Lower leg skin (tissue), 4 donors: ENCODE measurements at regions not wholly inside any gene's neighbourhood (a gene's known extent, or its start where the extent isn't known, plus 50 kb on each side); places are given as distances from the start of the nearest gene placed in this dataset.

Experiments used
- DNase-seq, 2 donors: peaks; one replicate each; pipeline ENCODE4 v3.0.0-alpha.2; 2019; ENCODE audit warnings: low spot score in 2 of 2
- H3K4me3 ChIP-seq: fragments of 200-600 bp; sonication (generic); 2 replicates; pipeline ENCODE4 v1.5.1; 2017; ENCODE audit warnings: mild to moderate bottlenecking, low read depth; ENCODE audit not compliant: poor library complexity, severe bottlenecking
- POLR2A ChIP-seq, 2 donors: fragments of 450-650 bp; IDR thresholded peaks; one replicate each; pipeline ENCODE4 v1.6.1; 2016 to 2017; ENCODE audit warnings: antibody characterized with exemption in 2 of 2, mild to moderate bottlenecking in 1 of 2, moderate library complexity in 1 of 2
- WGBS, 2 donors: methylation state at CpG; one replicate each; pipeline ENCODE4 v1.1.5; 2018; 5-methylcytosine and 5-hydroxymethylcytosine counted together
- intact Hi-C: fragments of 100-400 bp; cut with DNase I; formaldehyde crosslinking; loops from one replicate; pipeline ENCODE4 v1.15.0; 2023; ENCODE audit warnings: low total_unique reads
- TF ChIP-seq, protein P1 (sequence below), 3 donors: fragments of 450-650 bp; IDR thresholded peaks; one replicate each; pipeline ENCODE4 v1.5.1; 2016; ENCODE audit warnings: antibody characterized with exemption in 3 of 3, mild to moderate bottlenecking in 3 of 3, moderate library complexity in 2 of 3

DNA sequence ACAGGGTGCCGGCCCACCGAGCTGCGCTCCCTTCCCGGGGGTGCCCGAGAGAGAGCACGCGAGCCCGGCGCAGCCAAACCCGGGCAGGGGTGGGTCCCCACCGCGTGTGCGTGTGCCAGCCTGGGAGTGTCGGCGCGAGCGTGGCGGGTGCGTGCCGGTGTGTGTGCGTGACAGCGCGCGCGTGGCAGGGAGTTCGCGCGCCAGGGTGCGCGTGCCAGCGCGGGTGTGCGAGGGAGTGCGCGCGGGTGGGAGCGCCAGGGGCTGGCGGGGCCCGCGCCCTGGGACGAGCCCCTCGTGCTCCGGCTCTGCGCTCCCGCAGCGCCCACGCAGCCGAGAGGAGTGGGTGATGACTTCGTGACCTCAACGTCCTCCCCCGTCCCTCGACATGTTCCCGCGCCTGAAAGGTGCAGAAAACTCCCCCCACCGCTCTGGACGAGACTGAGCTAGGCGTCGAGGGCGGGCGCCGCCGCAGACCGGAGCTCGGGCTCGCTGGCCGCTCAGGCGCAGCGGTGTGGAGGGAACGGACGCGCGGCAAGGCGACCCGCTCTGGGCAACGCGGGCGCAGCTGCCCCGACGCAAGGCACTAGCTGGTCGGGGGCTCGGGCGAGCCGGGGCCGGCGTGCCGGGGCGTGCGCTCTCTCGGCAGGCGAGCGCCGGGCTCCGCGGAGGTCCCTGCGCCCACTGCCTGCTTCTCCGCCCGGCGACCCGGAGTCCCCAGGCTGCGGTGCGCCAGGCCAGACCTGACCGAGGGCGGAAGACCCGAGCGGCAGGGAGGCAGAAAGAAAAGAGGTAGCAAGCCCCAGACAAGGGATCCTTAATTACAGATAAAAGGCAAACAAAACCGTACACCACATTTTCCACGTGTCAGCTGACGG, 582.8 kb downstream of the ZEB2 start:
- WGBS, 2 donors = 1% methylated on average over 28 to 29 of the region's 108 CpGs
- H3K4me3 ChIP-seq = peak overlapping the region; percentile 36
- peak in 1 of 2 donors; percentile 86 for DNase-seq
- TF ChIP-seq, protein P1, sequence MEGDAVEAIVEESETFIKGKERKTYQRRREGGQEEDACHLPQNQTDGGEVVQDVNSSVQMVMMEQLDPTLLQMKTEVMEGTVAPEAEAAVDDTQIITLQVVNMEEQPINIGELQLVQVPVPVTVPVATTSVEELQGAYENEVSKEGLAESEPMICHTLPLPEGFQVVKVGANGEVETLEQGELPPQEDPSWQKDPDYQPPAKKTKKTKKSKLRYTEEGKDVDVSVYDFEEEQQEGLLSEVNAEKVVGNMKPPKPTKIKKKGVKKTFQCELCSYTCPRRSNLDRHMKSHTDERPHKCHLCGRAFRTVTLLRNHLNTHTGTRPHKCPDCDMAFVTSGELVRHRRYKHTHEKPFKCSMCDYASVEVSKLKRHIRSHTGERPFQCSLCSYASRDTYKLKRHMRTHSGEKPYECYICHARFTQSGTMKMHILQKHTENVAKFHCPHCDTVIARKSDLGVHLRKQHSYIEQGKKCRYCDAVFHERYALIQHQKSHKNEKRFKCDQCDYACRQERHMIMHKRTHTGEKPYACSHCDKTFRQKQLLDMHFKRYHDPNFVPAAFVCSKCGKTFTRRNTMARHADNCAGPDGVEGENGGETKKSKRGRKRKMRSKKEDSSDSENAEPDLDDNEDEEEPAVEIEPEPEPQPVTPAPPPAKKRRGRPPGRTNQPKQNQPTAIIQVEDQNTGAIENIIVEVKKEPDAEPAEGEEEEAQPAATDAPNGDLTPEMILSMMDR (IDR thresholded peaks at IDR 0.05) = no peak
- no peak for TF ChIP-seq POLR2A (IDR thresholded peaks at IDR 0.05)
- intact Hi-C loops = no loop called here

GRCh38 chr2:143936538-143936847, 583.4 kb downstream of the ZEB2 start:
- DNase-seq = no peak
- 6 to 8% methylated on average over 11 to 14 of the region's 14 CpGs for WGBS, 2 donors
- intact Hi-C loops = no loop called here
- peak overlapping the region; percentile 36 for H3K4me3 ChIP-seq
- no peak for TF ChIP-seq POLR2A (IDR thresholded peaks at IDR 0.05)
- TF ChIP-seq, protein P1 (IDR thresholded peaks at IDR 0.05) = no peak

GRCh38 chr2:143935482-143935752, 584.5 kb downstream of the ZEB2 start:
- WGBS, 2 donors = 64 to 73% methylated on average over 4 of the region's 4 CpGs
- intact Hi-C loops = no loop called here
- no peak overlapping the region for H3K4me3 ChIP-seq
- TF ChIP-seq, protein P1 (IDR thresholded peaks at IDR 0.05) = no peak
- no peak for TF ChIP-seq POLR2A (IDR thresholded peaks at IDR 0.05)
- no peak for DNase-seq

- DNase-seq = no peak
- TF ChIP-seq, protein P1 (IDR thresholded peaks at IDR 0.05) = no peak
- TF ChIP-seq POLR2A (IDR thresholded peaks at IDR 0.05) = no peak
- no peak overlapping the region for H3K4me3 ChIP-seq
- WGBS, 2 donors = 61 to 75% methylated on average over 10 of the region's 10 CpGs
- intact Hi-C loops = no loop called here
These were observed 585.1 kb downstream of the ZEB2 start for GRCh38 chr2:143934626-143935481.

DNA sequence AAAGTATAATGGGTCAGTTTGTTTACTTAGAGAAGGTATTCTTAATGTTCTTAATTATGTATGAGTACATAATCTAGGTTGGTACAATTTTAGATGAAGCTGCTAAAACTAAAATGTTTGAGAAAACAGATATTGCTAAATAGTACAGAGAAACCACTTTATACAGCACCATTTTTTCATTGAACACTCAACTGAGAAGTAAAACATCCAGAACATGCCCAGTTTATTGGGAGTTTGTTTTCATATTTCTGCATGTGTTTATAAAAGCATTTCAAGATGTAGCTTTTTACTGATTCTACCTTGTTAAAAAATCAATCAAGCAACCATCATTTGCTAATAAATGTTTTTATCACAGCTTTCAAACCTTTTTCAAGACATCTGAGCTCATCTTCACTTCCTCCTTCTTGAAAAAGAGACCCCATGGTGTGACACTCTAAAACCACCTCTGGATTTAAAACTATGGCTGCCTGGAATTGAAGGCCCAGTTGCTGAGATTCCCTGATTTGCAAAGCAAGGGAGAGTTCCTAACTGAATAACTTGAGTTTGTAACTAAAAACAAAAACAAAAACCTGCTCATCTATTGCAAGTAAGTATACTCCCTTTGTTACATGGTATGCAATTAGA, 585.9 kb downstream of the ZEB2 start:
- TF ChIP-seq, protein P1 (IDR thresholded peaks at IDR 0.05) = no peak
- TF ChIP-seq POLR2A (IDR thresholded peaks at IDR 0.05) = no peak
- DNase-seq = no peak
- intact Hi-C loops = no loop called here
- H3K4me3 ChIP-seq = no peak overlapping the region
